ENCODE measurements at regions not wholly inside any gene's neighbourhood (a gene's known extent, or its start where the extent isn't known, plus 50 kb on each side); places are given as distances from the start of the nearest gene placed in this dataset.
"Not testable (repeated sequence)": the region's sequence is repeated elsewhere in the genome, so short reads cannot be mapped to it uniquely, and the experiment has no call there.

- no peak for DNase-seq
These were observed 120.9 kb upstream of the PITX1 start for GRCh38 chr5:135154961-135155360.

- DNase-seq, result no peak
These were observed 120.2 kb upstream of the PITX1 start for GRCh38 chr5:135154197-135154596.

GRCh38 chr5:135153661-135154060 is 119.6 kb upstream of the PITX1 start:
- DNase-seq, result no peak

GRCh38 chr5:135153259-135153658 is 119.2 kb upstream of the PITX1 start:
- DNase-seq, result no peak

GRCh38 chr5:135151660-135152059 is 117.6 kb upstream of the PITX1 start:
- not testable (repeated sequence) for DNase-seq

- no peak for DNase-seq
These were observed 117.2 kb upstream of the PITX1 start for GRCh38 chr5:135151256-135151655.

- no peak for DNase-seq
These were observed 116.7 kb upstream of the PITX1 start for GRCh38 chr5:135150767-135151166.

GRCh38 chr5:135149956-135150723 is 116.1 kb upstream of the PITX1 start:
- DNase-seq, result no peak

- no peak for DNase-seq
These were observed 115.4 kb upstream of the PITX1 start for GRCh38 chr5:135149229-135149955.

GRCh38 chr5:135147294-135148090 is 113.5 kb upstream of the PITX1 start:
- DNase-seq, result no peak

- no peak for DNase-seq
These were observed 112.0 kb upstream of the PITX1 start for GRCh38 chr5:135145985-135146384.

- not testable (repeated sequence) for DNase-seq
These were observed 109.7 kb upstream of the PITX1 start for GRCh38 chr5:135143682-135144081.

GRCh38 chr5:135141303-135142268 is 107.6 kb upstream of the PITX1 start:
- DNase-seq, result no peak

GRCh38 chr5:135140446-135141204 is 106.6 kb upstream of the PITX1 start:
- no peak for DNase-seq

- no peak for DNase-seq
These were observed 105.5 kb upstream of the PITX1 start for GRCh38 chr5:135139381-135140134.

GRCh38 chr5:135138116-135138850 is 104.3 kb upstream of the PITX1 start:
- no peak for DNase-seq

- DNase-seq, result no peak
These were observed 103.3 kb upstream of the PITX1 start for GRCh38 chr5:135137146-135137915.

- DNase-seq, result no peak
These were observed 102.5 kb upstream of the PITX1 start for GRCh38 chr5:135136546-135136945.

Data from activated CD4-positive, alpha-beta T cell treated with anti-CD3 and anti-CD28 coated beads, Interleukin-2, amount 50 U/mL, for 48 hours (primary cell).